Esophagus muscularis mucosa (tissue), 4 donors: ENCODE measurements at regions not wholly inside any gene's neighbourhood (a gene's known extent, or its start where the extent isn't known, plus 50 kb on each side); places are given as distances from the start of the nearest gene placed in this dataset.

Experiments used
- DNase-seq: peaks from one replicate; pipeline ENCODE4 v3.0.0-alpha.2; 2017; ENCODE audit errors: extremely low spot score
- H3K27ac ChIP-seq, 4 donors: fragments of 200-600 bp; sonication (generic); replicated peaks in 1 of 4; 1 replicate in 3 of 4; 2 replicates in 1 of 4; pipeline ENCODE4 v1.5.1; 2016 to 2019; ENCODE audit warnings: mild to moderate bottlenecking in 1 of 4
- H3K27me3 ChIP-seq, 4 donors: fragments of 200-600 bp; sonication (generic); one replicate each; pipeline versions ENCODE4 v1.5.1 to v1.6.0; 2016 to 2019
- H3K36me3 ChIP-seq, 4 donors: fragments of 200-600 bp; sonication (generic); one replicate each; pipeline ENCODE4 v1.5.1; 2016 to 2019
- H3K4me1 ChIP-seq, 4 donors: fragments of 200-600 bp; sonication (generic); one replicate each; pipeline ENCODE4 v1.5.1; 2016 to 2019
- H3K4me3 ChIP-seq, 4 donors: fragments of 200-600 bp; sonication (generic); 1 replicate in 2 of 4; 2 replicates in 2 of 4; pipeline ENCODE4 v1.5.1; 2016 to 2019; ENCODE audit warnings: mild to moderate bottlenecking in 4 of 4, moderate library complexity in 1 of 4
- H3K9me3 ChIP-seq, 4 donors: fragments of 200-600 bp; sonication (generic); 1 replicate in 3 of 4; 2 replicates in 1 of 4; pipeline ENCODE4 v1.5.1; 2016 to 2019
- CTCF ChIP-seq, 3 experiments: fragments of 200-600 bp in 2 of 3; fragments of 450-650 bp in 1 of 3; sonication (generic) in 2 of 3; IDR thresholded peaks; one replicate each; pipeline ENCODE4 v1.5.1; 2017 to 2019; ENCODE audit warnings: antibody characterized with exemption in 3 of 3, mild to moderate bottlenecking in 2 of 3, moderate library complexity in 1 of 3
- EP300 ChIP-seq: sonication (generic); formaldehyde crosslinking; IDR thresholded peaks from one replicate; pipeline ENCODE4 v1.6.1; 2017; ENCODE audit warnings: antibody characterized with exemption
- POLR2A ChIP-seq: fragments of 450-650 bp; IDR thresholded peaks from one replicate; pipeline ENCODE4 v1.6.1; 2017; ENCODE audit warnings: antibody characterized with exemption, moderate library complexity, mild to moderate bottlenecking, low read depth
- POLR2AphosphoS5 ChIP-seq, 2 donors: sonication (generic); formaldehyde crosslinking; IDR thresholded peaks; one replicate each; pipeline ENCODE4 v1.6.1; 2017; ENCODE audit warnings: antibody characterized with exemption in 2 of 2
- WGBS: methylation state at CpG from one replicate; pipeline ENCODE4 v1.1.5; 2018; 5-methylcytosine and 5-hydroxymethylcytosine counted together
- intact Hi-C: fragments of 100-400 bp; cut with DNase I; formaldehyde crosslinking; loops from one replicate; pipeline ENCODE4 v1.15.1; 2023

GRCh38 chr2:150076281-150076680, 411.2 kb downstream of the RND3 start:
- H3K4me1 ChIP-seq, result peaks cover 0 to 6% (median 0%) of the 10 kb centered on the region in 4 donors

GRCh38 chr2:150075831-150076230, 411.6 kb downstream of the RND3 start:
- DNase-seq, result no peak
- no peak for TF ChIP-seq CTCF (IDR thresholded peaks at IDR 0.05)
- TF ChIP-seq POLR2A, result no peak
- no peak for TF ChIP-seq EP300
- no peak for TF ChIP-seq POLR2AphosphoS5 (IDR thresholded peaks at IDR 0.05)
- no peak overlapping the region for H3K27ac ChIP-seq
- no peaks in the 10 kb centered on the region for H3K9me3 ChIP-seq
- H3K4me1 ChIP-seq, result peaks cover 0 to 6% (median 0%) of the 10 kb centered on the region in 4 donors
- WGBS, result 82% methylated on average over 2 of the region's 2 CpGs
- no peaks in the 10 kb centered on the region for H3K27me3 ChIP-seq
- no peaks in the 10 kb centered on the region for H3K36me3 ChIP-seq
- H3K4me3 ChIP-seq, result no peak overlapping the region
- intact Hi-C loops, result no loop called here

More at GRCh38 chr2:150076281-150076680, 411.2 kb downstream of the RND3 start:
- Histone ChIP-seq H3K27me3 (no peaks in the 10 kb centered on the region), H3K9me3 (no peaks in the 10 kb centered on the region), H3K27ac (no peak overlapping the region), H3K4me3 (no peak overlapping the region), H3K36me3 (no peaks in the 10 kb centered on the region)
- intact Hi-C loops, result no loop called here
- TF ChIP-seq POLR2AphosphoS5 (IDR thresholded peaks at IDR 0.05), result no peak
- TF ChIP-seq CTCF (IDR thresholded peaks at IDR 0.05), result no peak
- no peak for TF ChIP-seq EP300
- 68% methylated on average over 1 of the region's 1 CpG for WGBS
- DNase-seq, result no peak

- H3K4me1 ChIP-seq, result peaks cover 0 to 14% (median 10%) of the 10 kb centered on the region in 4 donors
- WGBS, result 91% methylated on average over 1 of the region's 1 CpG
- H3K36me3 ChIP-seq, result no peaks in the 10 kb centered on the region
- intact Hi-C loops, result no loop called here
- TF ChIP-seq POLR2AphosphoS5 (IDR thresholded peaks at IDR 0.05) (no peak), POLR2A (no peak), CTCF (IDR thresholded peaks at IDR 0.05) (no peak), EP300 (no peak)
- no peaks in the 10 kb centered on the region for H3K9me3 ChIP-seq
- H3K27me3 ChIP-seq, result no peaks in the 10 kb centered on the region
- H3K4me3 ChIP-seq, result no peak overlapping the region
- no peak for DNase-seq
- no peak overlapping the region for H3K27ac ChIP-seq
These were observed 421.0 kb downstream of the RND3 start for GRCh38 chr2:150066490-150066889.

- no peak overlapping the region for H3K27ac ChIP-seq
- H3K36me3 ChIP-seq, result no peaks in the 10 kb centered on the region
- intact Hi-C loops, result no loop called here
- WGBS, result 73% methylated on average over 6 of the region's 6 CpGs
- no peaks in the 10 kb centered on the region for H3K9me3 ChIP-seq
- no peaks in the 10 kb centered on the region for H3K27me3 ChIP-seq
- peaks cover 0 to 22% (median 18%) of the 10 kb centered on the region in 4 donors for H3K4me1 ChIP-seq
- no peak for TF ChIP-seq CTCF (IDR thresholded peaks at IDR 0.05)
- DNase-seq, result no peak
- H3K4me3 ChIP-seq, result no peak overlapping the region
These were observed 423.4 kb downstream of the RND3 start for GRCh38 chr2:150063931-150064548.

GRCh38 chr2:150063432-150063889, 424.0 kb downstream of the RND3 start:
- H3K27ac ChIP-seq, result no peak overlapping the region
- TF ChIP-seq POLR2AphosphoS5 (IDR thresholded peaks at IDR 0.05) (no peak), CTCF (IDR thresholded peaks at IDR 0.05) (no peak), EP300 (no peak), POLR2A (no peak)
- intact Hi-C loops, result no loop called here
- DNase-seq, result no peak
- no peak overlapping the region for H3K4me3 ChIP-seq
- peaks cover 0 to 22% (median 18%) of the 10 kb centered on the region in 4 donors for H3K4me1 ChIP-seq
- H3K36me3 ChIP-seq, result no peaks in the 10 kb centered on the region
- 81% methylated on average over 2 of the region's 2 CpGs for WGBS
- H3K27me3 ChIP-seq, result no peaks in the 10 kb centered on the region
- H3K9me3 ChIP-seq, result no peaks in the 10 kb centered on the region
